HCT116 (cell line): ENCODE measurements at regions not wholly inside any gene's neighbourhood (a gene's known extent, or its start where the extent isn't known, plus 50 kb on each side); places are given as distances from the start of the nearest gene placed in this dataset.

Experiments
- ATAC-seq: fragments of 200-7000 bp; cut with Tn5 transposase; 2 replicates; pipeline ENCODE4 v1.9.1; 2020; ENCODE audit warnings: mild to moderate bottlenecking, moderate library complexity
- BruUV-seq: library from RNA; stranded (reverse); fragments of 400-500 nt; replicated peaks from 2 replicates; lab custom pipeline; 2021; lab: Mats Ljungman, UMichigan
- CTCF ChIA-PET: fragments of 300-600 bp; sonication (Branson Sonifier 250); formaldehyde crosslinking; loops from one replicate; lab custom pipeline; 2021; ENCODE audit warnings: antibody characterized with exemption; lab: Charles Lee
- POLR2A ChIA-PET: fragments of 300-600, 350-600 bp; sonication (Branson Sonifier 250); formaldehyde crosslinking; loops from one replicate; lab custom pipeline; 2021; ENCODE audit warnings: antibody characterized with exemption; lab: Charles Lee
- RAD21 ChIA-PET, 2 experiments: fragments of 300-600 bp; sonication (Branson Sonifier 250); formaldehyde crosslinking; loops; one replicate each; lab custom pipeline; 2023; ENCODE audit warnings: low total read pairs in 2 of 2; ENCODE audit not compliant: uncharacterized antibody in 2 of 2, unreplicated experiment in 2 of 2, low non-redundant PET in 1 of 2; lab: Charles Lee
- DNase-seq: peaks from one replicate; pipeline ENCODE4 v3.0.0-alpha.2; 2010; ENCODE audit warnings: low read depth, low spot score
- H2AFZ ChIP-seq: fragments of 200-600 bp; shearing (Covaris generic), sonication (generic); 2 replicates; pipeline ENCODE4 v1.6.1; 2017; ENCODE audit warnings: low read depth, mixed run types, mixed read lengths, antibody characterized with exemption, low read length; ENCODE audit not compliant: poor library complexity, severe bottlenecking
- H3K27ac ChIP-seq: 2 replicates; pipeline ENCODE4 v1.5.1; 2012; ENCODE audit warnings: low read depth, low read length
- H3K27me3 ChIP-seq: fragments of 200-600 bp; sonication (generic); 2 replicates; pipeline ENCODE4 v1.6.1; 2016; ENCODE audit warnings: mixed run types, low read length, mixed read lengths; ENCODE audit not compliant: insufficient read depth
- H3K36me3 ChIP-seq, 2 experiments: fragments of 200-500 bp in 1 of 2; fragments of 200-600 bp in 1 of 2; sonication (Bioruptor generic) in 1 of 2; sonication (generic) in 1 of 2; 2 replicates each; pipeline versions ENCODE4 v1.5.1 to v1.6.1; 2014 to 2016; ENCODE audit warnings: low read length in 2 of 2, inconsistent platforms in 1 of 2, mixed read lengths in 1 of 2, mixed run types in 1 of 2; ENCODE audit not compliant: insufficient read depth in 2 of 2, control insufficient read depth in 1 of 2
- H3K4me1 ChIP-seq, 2 experiments: fragments of 200-600 bp in 1 of 2; sonication (generic) in 1 of 2; 2 replicates each; pipeline versions ENCODE4 v1.5.1 to v1.6.1; 2012 to 2017; ENCODE audit warnings: low read length in 2 of 2, inconsistent platforms in 1 of 2, mild to moderate bottlenecking in 1 of 2, mixed read lengths in 1 of 2, mixed run types in 1 of 2, moderate library complexity in 1 of 2; ENCODE audit not compliant: insufficient read depth in 2 of 2, control insufficient read depth in 1 of 2
- H3K4me2 ChIP-seq: fragments of 200-600 bp; sonication (generic); 2 replicates; pipeline ENCODE4 v1.6.1; 2017; ENCODE audit warnings: mixed run types, low read length, mixed read lengths
- H3K4me3 ChIP-seq, 2 experiments: fragments of 200-600 bp in 1 of 2; sonication (generic) in 1 of 2; replicated peaks in 1 of 2; 2 replicates each; pipeline ENCODE4 v1.5.1; 2011 to 2016; ENCODE audit warnings: low read length in 2 of 2, control low read depth in 1 of 2, low read depth in 1 of 2, mild to moderate bottlenecking in 1 of 2, mixed read lengths in 1 of 2, mixed run types in 1 of 2
- H3K79me2 ChIP-seq: fragments of 200-600 bp; sonication (generic); 2 replicates; pipeline ENCODE4 v1.6.1; 2017; ENCODE audit warnings: mild to moderate bottlenecking, mixed run types, low read length, moderate library complexity, mixed read lengths; ENCODE audit not compliant: insufficient read depth
- H3K9ac ChIP-seq: fragments of 200-600 bp; sonication (generic); 2 replicates; pipeline ENCODE4 v1.6.1; 2016; ENCODE audit warnings: low read length, mixed read lengths
- H3K9me2 ChIP-seq: fragments of 200-600 bp; sonication (generic), shearing (Covaris generic); 2 replicates; pipeline ENCODE4 v1.6.1; 2017; ENCODE audit warnings: mixed run types, mild to moderate bottlenecking, moderate library complexity; ENCODE audit not compliant: insufficient read depth
- H3K9me3 ChIP-seq, 2 experiments: fragments of 200-500 bp in 1 of 2; fragments of 200-600 bp in 1 of 2; sonication (Bioruptor generic) in 1 of 2; sonication (generic) in 1 of 2; 2 replicates each; pipeline ENCODE4 v1.6.1; 2014 to 2017; ENCODE audit warnings: low read length in 2 of 2, mixed read lengths in 2 of 2, inconsistent platforms in 1 of 2, low read depth in 1 of 2, mild to moderate bottlenecking in 1 of 2, mixed run types in 1 of 2, moderate library complexity in 1 of 2; ENCODE audit not compliant: control insufficient read depth in 1 of 2, insufficient read depth in 1 of 2
- H4K20me1 ChIP-seq: fragments of 200-600 bp; sonication (generic), shearing (Covaris generic); 2 replicates; pipeline ENCODE4 v1.6.1; 2017; ENCODE audit warnings: mixed run types, mild to moderate bottlenecking, moderate library complexity; ENCODE audit not compliant: insufficient read depth
- CBX3 ChIP-seq: IDR thresholded peaks from 2 replicates; pipeline ENCODE4 v1.6.1; 2012; ENCODE audit warnings: low read depth
- CEBPB ChIP-seq: IDR thresholded peaks from 2 replicates; pipeline ENCODE4 v1.6.1; 2012; ENCODE audit warnings: low read depth
- EGR1 ChIP-seq: IDR thresholded peaks from 2 replicates; pipeline ENCODE4 v1.6.1; 2012; ENCODE audit warnings: low read depth
- ELF1 ChIP-seq: IDR thresholded peaks from 2 replicates; pipeline ENCODE4 v1.6.1; 2012; ENCODE audit warnings: low read depth, borderline replicate concordance
- EZH2 ChIP-seq: fragments of 200-600 bp; sonication (generic); IDR thresholded peaks from 2 replicates; pipeline ENCODE4 v1.6.1; 2017; ENCODE audit warnings: antibody characterized with exemption, mixed run types
- EZH2phosphoT487 ChIP-seq: fragments of 200-600 bp; IDR thresholded peaks from 2 replicates; pipeline ENCODE4 v1.6.1; 2018; ENCODE audit warnings: antibody characterized with exemption, borderline replicate concordance
- FOSL1 ChIP-seq: IDR thresholded peaks from 2 replicates; pipeline ENCODE4 v1.6.1; 2012; ENCODE audit warnings: low read depth
- POLR2A ChIP-seq: IDR thresholded peaks from 2 replicates; pipeline ENCODE4 v1.7.0; 2011; ENCODE audit warnings: borderline replicate concordance; ENCODE audit not compliant: insufficient read depth, insufficient read length; ENCODE audit errors: extremely low read depth
- SIN3A ChIP-seq: IDR thresholded peaks from 2 replicates; pipeline ENCODE4 v1.6.1; 2012; ENCODE audit warnings: low read depth
- SP1 ChIP-seq: IDR thresholded peaks from 2 replicates; pipeline ENCODE4 v1.6.1; 2012; ENCODE audit warnings: low read depth
- SRF ChIP-seq: IDR thresholded peaks from 2 replicates; pipeline ENCODE4 v1.6.1; 2012; ENCODE audit warnings: low read depth
- TCF7L2 ChIP-seq: IDR thresholded peaks from 2 replicates; pipeline ENCODE4 v1.7.0; 2011; ENCODE audit warnings: borderline replicate concordance, inconsistent platforms; ENCODE audit not compliant: insufficient read depth, insufficient read length; ENCODE audit errors: extremely low read depth
- YY1 ChIP-seq: IDR thresholded peaks from 2 replicates; pipeline ENCODE4 v1.6.1; 2011; ENCODE audit warnings: low read length, low read depth, moderate library complexity, mild to moderate bottlenecking; ENCODE audit not compliant: insufficient replicate concordance; ENCODE audit errors: extremely low read depth
- ZFX ChIP-seq: fragments of 450-650 bp; IDR thresholded peaks from 2 replicates; pipeline ENCODE4 v1.6.1; 2017
- ZNF274 ChIP-seq: fragments of 200-500 bp; sonication (Bioruptor generic); IDR thresholded peaks from 2 replicates; pipeline ENCODE4 v1.6.1; 2014; ENCODE audit warnings: mild to moderate bottlenecking, low read depth, low read length, inconsistent platforms
- intact Hi-C: fragments of 100-400 bp; cut with micrococcal nuclease; formaldehyde crosslinking; loops from 2 replicates; pipeline ENCODE4 v1.10.0; 2022
- TF ChIP-seq, protein P1 (sequence below): IDR thresholded peaks from 2 replicates; pipeline ENCODE4 v1.6.1; 2012
- TF ChIP-seq, protein P2 (sequence below): IDR thresholded peaks from 2 replicates; pipeline ENCODE4 v1.6.1; 2012
- TF ChIP-seq, protein P3 (sequence below): IDR thresholded peaks from 2 replicates; pipeline ENCODE4 v1.6.1; 2012; ENCODE audit warnings: low read depth

DNA sequence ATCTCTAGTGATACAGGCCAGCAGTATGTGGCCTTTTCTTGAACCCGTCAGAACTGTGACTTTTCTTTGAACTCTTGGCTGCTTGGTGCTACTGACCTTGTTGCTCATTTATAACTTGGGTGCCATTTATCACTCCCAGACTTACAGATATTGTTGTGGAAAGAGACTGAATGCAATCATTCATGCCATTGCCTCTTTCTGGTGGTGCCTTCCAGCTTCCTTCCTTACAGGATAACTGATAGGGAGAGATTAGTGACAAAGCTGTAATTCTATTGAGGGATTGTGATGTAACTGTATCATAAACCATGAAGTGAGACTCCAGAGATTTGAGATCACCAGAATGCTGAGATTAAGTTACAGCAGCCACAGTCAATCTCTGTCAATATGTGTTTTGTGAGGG, 256.5 kb downstream of the USP25 start:
- no peak overlapping the region for H2AFZ ChIP-seq
- no peaks in the 10 kb centered on the region for H3K9me3 ChIP-seq
- H3K79me2 ChIP-seq: no peaks in the 10 kb centered on the region
- intact Hi-C loops: no loop called here
- no peaks in the 10 kb centered on the region for H3K27me3 ChIP-seq
- no peak for DNase-seq
- ChIA-PET CTCF (no interaction called here), POLR2A (no interaction called here), RAD21 (no interaction called here)
- BruUV-seq: no TSS peak
- no peak overlapping the region for H3K27ac ChIP-seq
- no peak for ATAC-seq
- H3K4me2 ChIP-seq: no peak overlapping the region
- H3K9me2 ChIP-seq: no peaks in the 10 kb centered on the region
- TF ChIP-seq, protein P1, sequence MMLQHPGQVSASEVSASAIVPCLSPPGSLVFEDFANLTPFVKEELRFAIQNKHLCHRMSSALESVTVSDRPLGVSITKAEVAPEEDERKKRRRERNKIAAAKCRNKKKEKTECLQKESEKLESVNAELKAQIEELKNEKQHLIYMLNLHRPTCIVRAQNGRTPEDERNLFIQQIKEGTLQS: no peak
- TF ChIP-seq SIN3A: no peak
- TF ChIP-seq, all 23 proteins: peak for 0
- no peak overlapping the region for H3K4me3 ChIP-seq
- no peaks in the 10 kb centered on the region for H4K20me1 ChIP-seq
- no peak overlapping the region for H3K9ac ChIP-seq
- no peaks in the 10 kb centered on the region for H3K36me3 ChIP-seq
- no peaks in the 10 kb centered on the region for H3K4me1 ChIP-seq

DNA sequence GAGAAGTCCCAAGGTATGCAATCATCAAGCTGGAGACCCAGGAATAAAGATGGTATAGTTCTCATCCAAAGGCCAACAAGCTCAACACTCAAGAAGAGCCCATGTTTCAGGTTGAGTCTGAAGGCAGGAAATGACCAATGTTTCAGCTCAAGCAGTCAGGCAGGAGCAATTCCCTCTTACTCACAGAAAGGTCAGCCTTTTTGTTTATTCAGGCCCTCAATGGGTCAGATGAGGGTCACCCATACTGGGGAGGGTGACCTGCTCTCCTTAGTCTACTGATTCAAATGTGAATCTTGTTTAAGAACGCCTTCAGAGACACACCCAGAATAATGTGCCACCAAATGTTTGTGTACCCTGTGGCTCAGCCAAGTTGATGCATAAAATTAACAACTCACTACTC, 262.4 kb downstream of the USP25 start:
- no peak overlapping the region for H3K4me2 ChIP-seq
- H4K20me1 ChIP-seq: no peaks in the 10 kb centered on the region
- BruUV-seq: no TSS peak
- no peak for ATAC-seq
- DNase-seq: no peak
- no peak overlapping the region for H3K4me3 ChIP-seq
- ChIA-PET CTCF (no interaction called here), POLR2A (no interaction called here), RAD21 (no interaction called here)
- H3K27me3 ChIP-seq: no peaks in the 10 kb centered on the region
- H3K4me1 ChIP-seq: no peaks in the 10 kb centered on the region
- H3K9ac ChIP-seq: no peak overlapping the region
- H2AFZ ChIP-seq: no peak overlapping the region
- no peaks in the 10 kb centered on the region for H3K79me2 ChIP-seq
- intact Hi-C loops: no loop called here
- no peaks in the 10 kb centered on the region for H3K36me3 ChIP-seq
- no peaks in the 10 kb centered on the region for H3K9me2 ChIP-seq
- H3K9me3 ChIP-seq: no peaks in the 10 kb centered on the region
- H3K27ac ChIP-seq: no peak overlapping the region
- TF ChIP-seq YY1: no peak
- no peak for TF ChIP-seq ZNF274
- TF ChIP-seq CBX3: no peak
- no peak for TF ChIP-seq POLR2A
- no peak for TF ChIP-seq EGR1
- no peak for TF ChIP-seq EZH2
- TF ChIP-seq, protein P2, sequence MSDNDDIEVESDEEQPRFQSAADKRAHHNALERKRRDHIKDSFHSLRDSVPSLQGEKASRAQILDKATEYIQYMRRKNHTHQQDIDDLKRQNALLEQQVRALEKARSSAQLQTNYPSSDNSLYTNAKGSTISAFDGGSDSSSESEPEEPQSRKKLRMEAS: no peak
- TF ChIP-seq CEBPB: no peak
- no peak for TF ChIP-seq SP1
- TF ChIP-seq ELF1: no peak
- TF ChIP-seq, protein P3, sequence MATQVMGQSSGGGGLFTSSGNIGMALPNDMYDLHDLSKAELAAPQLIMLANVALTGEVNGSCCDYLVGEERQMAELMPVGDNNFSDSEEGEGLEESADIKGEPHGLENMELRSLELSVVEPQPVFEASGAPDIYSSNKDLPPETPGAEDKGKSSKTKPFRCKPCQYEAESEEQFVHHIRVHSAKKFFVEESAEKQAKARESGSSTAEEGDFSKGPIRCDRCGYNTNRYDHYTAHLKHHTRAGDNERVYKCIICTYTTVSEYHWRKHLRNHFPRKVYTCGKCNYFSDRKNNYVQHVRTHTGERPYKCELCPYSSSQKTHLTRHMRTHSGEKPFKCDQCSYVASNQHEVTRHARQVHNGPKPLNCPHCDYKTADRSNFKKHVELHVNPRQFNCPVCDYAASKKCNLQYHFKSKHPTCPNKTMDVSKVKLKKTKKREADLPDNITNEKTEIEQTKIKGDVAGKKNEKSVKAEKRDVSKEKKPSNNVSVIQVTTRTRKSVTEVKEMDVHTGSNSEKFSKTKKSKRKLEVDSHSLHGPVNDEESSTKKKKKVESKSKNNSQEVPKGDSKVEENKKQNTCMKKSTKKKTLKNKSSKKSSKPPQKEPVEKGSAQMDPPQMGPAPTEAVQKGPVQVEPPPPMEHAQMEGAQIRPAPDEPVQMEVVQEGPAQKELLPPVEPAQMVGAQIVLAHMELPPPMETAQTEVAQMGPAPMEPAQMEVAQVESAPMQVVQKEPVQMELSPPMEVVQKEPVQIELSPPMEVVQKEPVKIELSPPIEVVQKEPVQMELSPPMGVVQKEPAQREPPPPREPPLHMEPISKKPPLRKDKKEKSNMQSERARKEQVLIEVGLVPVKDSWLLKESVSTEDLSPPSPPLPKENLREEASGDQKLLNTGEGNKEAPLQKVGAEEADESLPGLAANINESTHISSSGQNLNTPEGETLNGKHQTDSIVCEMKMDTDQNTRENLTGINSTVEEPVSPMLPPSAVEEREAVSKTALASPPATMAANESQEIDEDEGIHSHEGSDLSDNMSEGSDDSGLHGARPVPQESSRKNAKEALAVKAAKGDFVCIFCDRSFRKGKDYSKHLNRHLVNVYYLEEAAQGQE: no peak
- TF ChIP-seq, protein P1: no peak
- no peak for TF ChIP-seq FOSL1
- no peak for TF ChIP-seq SRF
- TF ChIP-seq TCF7L2: no peak
- no peak for TF ChIP-seq ZFX
- TF ChIP-seq EZH2phosphoT487: no peak
